SK-N-SH (cell line): ENCODE measurements at regions not wholly inside any gene's neighbourhood (a gene's known extent, or its start where the extent isn't known, plus 50 kb on each side); places are given as distances from the start of the nearest gene placed in this dataset.

Experiments
- CTCF ChIA-PET: fragments of 300-600, 350-600 bp; formaldehyde crosslinking; extraction: SDS; loops from one replicate; lab custom pipeline; 2021; lab: Yijun Ruan, JAX
- POLR2A ChIA-PET: fragments of 350-600 bp; sonication (Branson Sonifier 250); formaldehyde crosslinking; extraction: SDS; loops from one replicate; lab custom pipeline; 2020; ENCODE audit warnings: antibody characterized with exemption, inconsistent platforms; lab: Yijun Ruan, JAX
- DNase-seq: peaks from one replicate; pipeline ENCODE4 v3.0.0; 2012
- H2AFZ ChIP-seq: fragments of 200-600 bp; sonication (generic); 2 replicates; pipeline ENCODE4 v1.8.1; 2016; ENCODE audit warnings: antibody characterized with exemption, mild to moderate bottlenecking, low read depth
- H3F3A ChIP-seq: fragments of 200-600 bp; sonication (generic); replicated peaks from 2 replicates; pipeline ENCODE3; 2016; ENCODE audit warnings: antibody characterized with exemption, mild to moderate bottlenecking; ENCODE audit not compliant: insufficient read depth
- H3K27ac ChIP-seq, 2 experiments: fragments of 200-500 bp in 1 of 2; fragments of 200-600 bp in 1 of 2; sonication (Bioruptor generic) in 1 of 2; sonication (generic), shearing (Covaris generic) in 1 of 2; 2 replicates each; pipeline versions ENCODE4 v1.5.1 to v1.6.1; 2014 to 2016; ENCODE audit warnings: low read depth in 2 of 2, inconsistent platforms in 1 of 2, low read length in 1 of 2, mild to moderate bottlenecking in 1 of 2, mixed read lengths in 1 of 2
- H3K27me3 ChIP-seq: fragments of 200-600 bp; sonication (generic), shearing (Covaris generic); 2 replicates; pipeline ENCODE4 v1.6.1; 2016; ENCODE audit warnings: mixed run types; ENCODE audit not compliant: insufficient read depth
- H3K36me3 ChIP-seq, 2 experiments: fragments of 200-500 bp in 1 of 2; fragments of 200-600 bp in 1 of 2; sonication (Bioruptor generic) in 1 of 2; sonication (generic) in 1 of 2; replicated peaks in 1 of 2; 2 replicates each; pipeline versions ENCODE3 to v1.5.1; 2014 to 2016; ENCODE audit warnings: low read length in 1 of 2, mild to moderate bottlenecking in 1 of 2; ENCODE audit not compliant: insufficient read depth in 2 of 2, control insufficient read depth in 1 of 2
- H3K4me1 ChIP-seq, 2 experiments: fragments of 200-500 bp in 1 of 2; fragments of 200-600 bp in 1 of 2; sonication (Bioruptor generic) in 1 of 2; sonication (generic), shearing (Covaris generic) in 1 of 2; 2 replicates each; pipeline versions ENCODE4 v1.5.1 to v1.6.1; 2014 to 2016; ENCODE audit warnings: low read depth in 1 of 2, low read length in 1 of 2, mixed run types in 1 of 2; ENCODE audit not compliant: insufficient read depth in 2 of 2, control insufficient read depth in 1 of 2
- H3K4me2 ChIP-seq: fragments of 200-600 bp; sonication (generic), shearing (Covaris generic); 2 replicates; pipeline ENCODE4 v1.6.1; 2017; ENCODE audit warnings: mixed run types
- H3K4me3 ChIP-seq, 2 experiments: fragments of 200-500 bp in 1 of 2; fragments of 200-600 bp in 1 of 2; sonication (Bioruptor generic) in 1 of 2; sonication (generic), shearing (Covaris generic) in 1 of 2; 2 replicates each; pipeline versions ENCODE4 v1.5.1 to v1.8.1; 2014 to 2016; ENCODE audit warnings: low read depth in 2 of 2, inconsistent platforms in 1 of 2, low read length in 1 of 2, mild to moderate bottlenecking in 1 of 2, mixed read lengths in 1 of 2, moderate library complexity in 1 of 2
- H3K79me2 ChIP-seq: fragments of 200-600 bp; sonication (generic); 2 replicates; pipeline ENCODE4 v1.8.1; 2017; ENCODE audit warnings: mild to moderate bottlenecking; ENCODE audit not compliant: insufficient read depth
- H3K9ac ChIP-seq: fragments of 200-600 bp; sonication (generic); 2 replicates; pipeline ENCODE4 v1.6.1; 2017; ENCODE audit warnings: mixed run types
- H3K9me2 ChIP-seq: fragments of 200-600 bp; sonication (generic); 2 replicates; pipeline ENCODE4 v1.6.1; 2017; ENCODE audit warnings: mixed run types
- H3K9me3 ChIP-seq: fragments of 200-600 bp; sonication (generic); 2 replicates; pipeline ENCODE4 v1.6.1; 2017; ENCODE audit warnings: mixed run types, mild to moderate bottlenecking, moderate library complexity
- H4K20me1 ChIP-seq: fragments of 200-600 bp; sonication (generic); 2 replicates; pipeline ENCODE4 v1.6.1; 2017; ENCODE audit warnings: mild to moderate bottlenecking, mixed run types; ENCODE audit not compliant: insufficient read depth
- CHD2 ChIP-seq: fragments of 150-350 bp; IDR thresholded peaks from 2 replicates; pipeline ENCODE4 v1.6.1; 2018; ENCODE audit warnings: low read length; ENCODE audit not compliant: partially characterized antibody
- CTCF ChIP-seq: fragments of 200-600 bp; sonication (generic); IDR thresholded peaks from 2 replicates; pipeline ENCODE4 v1.6.1; 2017; ENCODE audit warnings: antibody characterized with exemption, mild to moderate bottlenecking, moderate library complexity
- EZH2phosphoT487 ChIP-seq: fragments of 200-600 bp; sonication (generic); IDR thresholded peaks from 2 replicates; pipeline ENCODE4 v1.6.1; 2017; ENCODE audit warnings: low read depth, mixed run types, mild to moderate bottlenecking, antibody characterized with exemption, moderate library complexity, borderline replicate concordance
- FOSL2 ChIP-seq: IDR thresholded peaks from 2 replicates; pipeline ENCODE4 v1.4.0; 2012; ENCODE audit warnings: low read depth, mild to moderate bottlenecking, moderate library complexity, borderline replicate concordance
- FOXM1 ChIP-seq: IDR thresholded peaks from 2 replicates; pipeline ENCODE4 v1.4.0; 2012; ENCODE audit warnings: low read depth, mild to moderate bottlenecking
- GATA2 ChIP-seq: sonication (generic); formaldehyde crosslinking; IDR thresholded peaks from 2 replicates; pipeline ENCODE4 v1.5.0; 2020; ENCODE audit warnings: mild to moderate bottlenecking, missing genetic modification reagents
- JUND ChIP-seq: IDR thresholded peaks from 2 replicates; pipeline ENCODE4 v1.4.0; 2012
- NRF1 ChIP-seq: IDR thresholded peaks from 2 replicates; pipeline ENCODE4 v1.6.1; 2012; ENCODE audit warnings: low read depth, mild to moderate bottlenecking, low read length
- RAD21 ChIP-seq: IDR thresholded peaks from 2 replicates; pipeline ENCODE4 v1.6.1; 2012; ENCODE audit warnings: mild to moderate bottlenecking, low read length
- RCOR1 ChIP-seq: fragments of 150-350 bp; IDR thresholded peaks from 2 replicates; pipeline ENCODE4 v1.6.1; 2017; ENCODE audit warnings: antibody characterized with exemption, low read length
- SIN3A ChIP-seq: IDR thresholded peaks from 2 replicates; pipeline ENCODE4 v1.6.1; 2012; ENCODE audit warnings: low read depth, mild to moderate bottlenecking, low read length, moderate library complexity, borderline replicate concordance
- TAF1 ChIP-seq: IDR thresholded peaks from 2 replicates; pipeline ENCODE4 v1.6.1; 2012; ENCODE audit warnings: low read depth, mild to moderate bottlenecking, low read length, moderate library complexity, borderline replicate concordance
- USF2 ChIP-seq: fragments of 150-350 bp; IDR thresholded peaks from 2 replicates; pipeline ENCODE4 v1.6.1; 2017; ENCODE audit warnings: antibody characterized with exemption, low read length, low read depth, borderline replicate concordance
- YY1 ChIP-seq: IDR thresholded peaks from 2 replicates; pipeline ENCODE4 v1.4.0; 2012; ENCODE audit warnings: low read depth, mild to moderate bottlenecking
- WGBS: methylation state at CpG from one replicate; pipeline ENCODE4 v1.1.6; 2017; ENCODE audit warnings: low lambda C conversion rate; 5-methylcytosine and 5-hydroxymethylcytosine counted together
- TF ChIP-seq, protein P1 (sequence below): fragments of 150-350 bp; IDR thresholded peaks from 2 replicates; pipeline ENCODE4 v1.6.1; 2016; ENCODE audit warnings: mild to moderate bottlenecking, low read depth, low read length
- TF ChIP-seq, protein P2 (sequence below): IDR thresholded peaks from 2 replicates; pipeline ENCODE4; 2012
- TF ChIP-seq, protein P3 (sequence below): IDR thresholded peaks from 2 replicates; pipeline ENCODE4 v1.4.0; 2012; ENCODE audit warnings: low read depth
- TF ChIP-seq, protein P4 (sequence below): IDR thresholded peaks from 2 replicates; pipeline ENCODE4 v1.4.0; 2012; ENCODE audit warnings: low read depth, borderline replicate concordance
- TF ChIP-seq, protein P5 (sequence below): IDR thresholded peaks from 2 replicates; pipeline ENCODE4 v1.4.0; 2012; ENCODE audit warnings: low read depth, borderline replicate concordance

GRCh38 chr5:88954511-88954910 lies 71.5 kb upstream of the MEF2C start:
- Histone ChIP-seq H3K9me3 (no peaks in the 10 kb centered on the region), H3K9me2 (no peaks in the 10 kb centered on the region), H3K36me3 (no peaks in the 10 kb centered on the region), H3K27ac (no peak overlapping the region), H3K27me3 (no peaks in the 10 kb centered on the region), H3K4me2 (no peak overlapping the region), H3K9ac (no peak overlapping the region), H2AFZ (no peak overlapping the region), H3F3A (no peaks in the 10 kb centered on the region), H4K20me1 (no peaks in the 10 kb centered on the region), H3K79me2 (no peaks in the 10 kb centered on the region), H3K4me3 (no peak overlapping the region), H3K4me1 (no peaks in the 10 kb centered on the region; a peak in 1 of 4 replicates)
- WGBS, result 72% methylated on average over 3 of the region's 3 CpGs
- TF ChIP-seq, protein P1, sequence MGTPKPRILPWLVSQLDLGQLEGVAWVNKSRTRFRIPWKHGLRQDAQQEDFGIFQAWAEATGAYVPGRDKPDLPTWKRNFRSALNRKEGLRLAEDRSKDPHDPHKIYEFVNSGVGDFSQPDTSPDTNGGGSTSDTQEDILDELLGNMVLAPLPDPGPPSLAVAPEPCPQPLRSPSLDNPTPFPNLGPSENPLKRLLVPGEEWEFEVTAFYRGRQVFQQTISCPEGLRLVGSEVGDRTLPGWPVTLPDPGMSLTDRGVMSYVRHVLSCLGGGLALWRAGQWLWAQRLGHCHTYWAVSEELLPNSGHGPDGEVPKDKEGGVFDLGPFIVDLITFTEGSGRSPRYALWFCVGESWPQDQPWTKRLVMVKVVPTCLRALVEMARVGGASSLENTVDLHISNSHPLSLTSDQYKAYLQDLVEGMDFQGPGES, result no peak
- TF ChIP-seq JUND (no peak), TAF1 (no peak), CHD2 (no peak), RCOR1 (no peak), YY1 (no peak), SIN3A (no peak), USF2 (no peak), RAD21 (no peak), FOSL2 (no peak), CTCF (no peak), NRF1 (no peak), FOXM1 (no peak), EZH2phosphoT487 (no peak), GATA2 (no peak)
- TF ChIP-seq, protein P2, sequence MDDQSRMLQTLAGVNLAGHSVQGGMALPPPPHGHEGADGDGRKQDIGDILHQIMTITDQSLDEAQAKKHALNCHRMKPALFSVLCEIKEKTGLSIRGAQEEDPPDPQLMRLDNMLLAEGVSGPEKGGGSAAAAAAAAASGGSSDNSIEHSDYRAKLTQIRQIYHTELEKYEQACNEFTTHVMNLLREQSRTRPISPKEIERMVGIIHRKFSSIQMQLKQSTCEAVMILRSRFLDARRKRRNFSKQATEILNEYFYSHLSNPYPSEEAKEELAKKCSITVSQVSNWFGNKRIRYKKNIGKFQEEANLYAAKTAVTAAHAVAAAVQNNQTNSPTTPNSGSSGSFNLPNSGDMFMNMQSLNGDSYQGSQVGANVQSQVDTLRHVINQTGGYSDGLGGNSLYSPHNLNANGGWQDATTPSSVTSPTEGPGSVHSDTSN, result no peak
- TF ChIP-seq, protein P3, sequence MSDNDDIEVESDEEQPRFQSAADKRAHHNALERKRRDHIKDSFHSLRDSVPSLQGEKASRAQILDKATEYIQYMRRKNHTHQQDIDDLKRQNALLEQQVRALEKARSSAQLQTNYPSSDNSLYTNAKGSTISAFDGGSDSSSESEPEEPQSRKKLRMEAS, result no peak
- TF ChIP-seq, protein P4, sequence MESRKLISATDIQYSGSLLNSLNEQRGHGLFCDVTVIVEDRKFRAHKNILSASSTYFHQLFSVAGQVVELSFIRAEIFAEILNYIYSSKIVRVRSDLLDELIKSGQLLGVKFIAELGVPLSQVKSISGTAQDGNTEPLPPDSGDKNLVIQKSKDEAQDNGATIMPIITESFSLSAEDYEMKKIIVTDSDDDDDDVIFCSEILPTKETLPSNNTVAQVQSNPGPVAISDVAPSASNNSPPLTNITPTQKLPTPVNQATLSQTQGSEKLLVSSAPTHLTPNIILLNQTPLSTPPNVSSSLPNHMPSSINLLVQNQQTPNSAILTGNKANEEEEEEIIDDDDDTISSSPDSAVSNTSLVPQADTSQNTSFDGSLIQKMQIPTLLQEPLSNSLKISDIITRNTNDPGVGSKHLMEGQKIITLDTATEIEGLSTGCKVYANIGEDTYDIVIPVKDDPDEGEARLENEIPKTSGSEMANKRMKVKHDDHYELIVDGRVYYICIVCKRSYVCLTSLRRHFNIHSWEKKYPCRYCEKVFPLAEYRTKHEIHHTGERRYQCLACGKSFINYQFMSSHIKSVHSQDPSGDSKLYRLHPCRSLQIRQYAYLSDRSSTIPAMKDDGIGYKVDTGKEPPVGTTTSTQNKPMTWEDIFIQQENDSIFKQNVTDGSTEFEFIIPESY, result no peak
- TF ChIP-seq, protein P5, sequence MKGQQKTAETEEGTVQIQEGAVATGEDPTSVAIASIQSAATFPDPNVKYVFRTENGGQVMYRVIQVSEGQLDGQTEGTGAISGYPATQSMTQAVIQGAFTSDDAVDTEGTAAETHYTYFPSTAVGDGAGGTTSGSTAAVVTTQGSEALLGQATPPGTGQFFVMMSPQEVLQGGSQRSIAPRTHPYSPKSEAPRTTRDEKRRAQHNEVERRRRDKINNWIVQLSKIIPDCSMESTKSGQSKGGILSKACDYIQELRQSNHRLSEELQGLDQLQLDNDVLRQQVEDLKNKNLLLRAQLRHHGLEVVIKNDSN, result no peak
- DNase-seq, result no peak
- POLR2A ChIA-PET, result no interaction called here
- CTCF ChIA-PET, result no interaction called here
